ENCODE measurements at regions not wholly inside any gene's neighbourhood (a gene's known extent, or its start where the extent isn't known, plus 50 kb on each side); places are given as distances from the start of the nearest gene placed in this dataset.

GRCh38 chr16:59651662-59652061 lies 917.5 kb upstream of the GOT2 start:
- DNase-seq (ENCODE audit: low read depth, low spot score), result no peak
- TF ChIP-seq TCF7L2 (IDR thresholded peaks at IDR 0.05; ENCODE audit: low read depth, low read length) (no peak), SIN3A (IDR thresholded peaks at IDR 0.05; ENCODE audit: borderline replicate concordance, insufficient read depth, low read depth, low read length) (no peak), REST (IDR thresholded peaks at IDR 0.05; ENCODE audit: insufficient read depth in 1 of 2, low read depth in 2 of 2, low read length in 1 of 2) (no peak), CTCF (IDR thresholded peaks at IDR 0.05) (no peak), POLR2AphosphoS5 (IDR thresholded peaks at IDR 0.05; ENCODE audit: low read depth, low read length) (no peak)
- Histone ChIP-seq H3K27me3 (ENCODE audit: control insufficient read depth, insufficient read depth, low read length) (no peaks in the 10 kb centered on the region), H3K4me3 (ENCODE audit: low read depth in 2 of 2, low read length in 2 of 2) (no peak overlapping the region), H3K4me1 (ENCODE audit: control insufficient read depth, insufficient read depth, low read length) (no peaks in the 10 kb centered on the region), H3K27ac (ENCODE audit: low read length) (no peak overlapping the region), H3K36me3 (ENCODE audit: control insufficient read depth, insufficient read depth, low read length) (no peaks in the 10 kb centered on the region), H3K9me3 (ENCODE audit: control insufficient read depth, insufficient read depth, low read depth, low read length) (no peaks in the 10 kb centered on the region)
- intact Hi-C loops (cut with micrococcal nuclease; ENCODE audit: unreplicated experiment) (no loop called here), in situ Hi-C loops (cut with HindIII; ENCODE audit: low pct_unique_long_range_greater_than_20kb, low sequenced_read_pairs) (no loop called here)
- CTCF ChIA-PET, result no interaction called here
- POLR2A ChIA-PET, result no interaction called here
- BruUV-seq (replicated peaks), result no TSS peak
- ATAC-seq, result no peak

- TF ChIP-seq POLR2AphosphoS5 (IDR thresholded peaks at IDR 0.05; ENCODE audit: low read depth, low read length) (no peak), TCF7L2 (IDR thresholded peaks at IDR 0.05; ENCODE audit: low read depth, low read length) (no peak), CTCF (IDR thresholded peaks at IDR 0.05) (no peak), SIN3A (IDR thresholded peaks at IDR 0.05; ENCODE audit: borderline replicate concordance, insufficient read depth, low read depth, low read length) (no peak), REST (IDR thresholded peaks at IDR 0.05; ENCODE audit: insufficient read depth in 1 of 2, low read depth in 2 of 2, low read length in 1 of 2) (no peak)
- intact Hi-C loops (cut with micrococcal nuclease; ENCODE audit: unreplicated experiment) (no loop called here), in situ Hi-C loops (cut with HindIII; ENCODE audit: low pct_unique_long_range_greater_than_20kb, low sequenced_read_pairs) (no loop called here)
- peaks cover 3% of the 10 kb centered on the region; the same call in 1 of the 2 replicates for H3K9me3 ChIP-seq (ENCODE audit: control insufficient read depth, insufficient read depth, low read depth, low read length)
- no peaks in the 10 kb centered on the region for H3K27me3 ChIP-seq (ENCODE audit: control insufficient read depth, insufficient read depth, low read length)
- no peaks in the 10 kb centered on the region for H3K36me3 ChIP-seq (ENCODE audit: control insufficient read depth, insufficient read depth, low read length)
- ChIA-PET POLR2A (no interaction called here), CTCF (no interaction called here)
- no peak overlapping the region for H3K4me3 ChIP-seq (ENCODE audit: low read depth in 2 of 2, low read length in 2 of 2)
- ATAC-seq, result no peak
- H3K4me1 ChIP-seq (ENCODE audit: control insufficient read depth, insufficient read depth, low read length), result no peaks in the 10 kb centered on the region
- no peak overlapping the region for H3K27ac ChIP-seq (ENCODE audit: low read length)
- no peak for DNase-seq (ENCODE audit: low read depth, low spot score)
- BruUV-seq (replicated peaks), result no TSS peak
These were observed 911.1 kb upstream of the GOT2 start for GRCh38 chr16:59645194-59645593.

All from Panc1 (cell line).